Heart right ventricle (tissue), 16 donors: ENCODE measurements at regions not wholly inside any gene's neighbourhood (a gene's known extent, or its start where the extent isn't known, plus 50 kb on each side); places are given as distances from the start of the nearest gene placed in this dataset.

Experiments used
- ATAC-seq, 8 donors: fragments of 200-7000 bp; cut with Tn5 transposase; one replicate each; pipeline ENCODE4 v1.9.1; 2020; ENCODE audit warnings: mild to moderate bottlenecking in 8 of 8, moderate library complexity in 8 of 8, moderate number of reproducible peaks in 1 of 8
- DNase-seq, 2 donors: peaks; one replicate each; pipeline ENCODE4 v3.0.0-alpha.2; 2020
- H3K27ac ChIP-seq, 10 donors: fragments of 200-600 bp; sonication (generic) in 2 of 10; one replicate each; pipeline versions ENCODE4 v1.5.0 to v1.8.0; 2020 to 2022; ENCODE audit warnings: mild to moderate bottlenecking in 3 of 10
- H3K27me3 ChIP-seq, 7 donors: fragments of 200-600 bp; one replicate each; pipeline ENCODE4 v1.8.0; 2021 to 2022; ENCODE audit warnings: mild to moderate bottlenecking in 2 of 7
- H3K36me3 ChIP-seq, 9 donors: fragments of 200-600 bp; sonication (generic) in 1 of 9; one replicate each; pipeline versions ENCODE4 v1.5.0 to v1.8.0; 2020 to 2022; ENCODE audit warnings: mild to moderate bottlenecking in 2 of 9
- H3K4me1 ChIP-seq, 9 donors: fragments of 200-600 bp; sonication (generic) in 1 of 9; one replicate each; pipeline versions ENCODE4 v1.5.0 to v1.8.0; 2020 to 2022; ENCODE audit warnings: mild to moderate bottlenecking in 4 of 9
- H3K4me3 ChIP-seq, 10 donors: fragments of 200-600 bp; sonication (generic) in 2 of 10; one replicate each; pipeline versions ENCODE4 v1.5.0 to v1.8.0; 2020 to 2022; ENCODE audit warnings: mild to moderate bottlenecking in 7 of 10, moderate library complexity in 2 of 10
- H3K9me3 ChIP-seq, 11 donors: fragments of 200-600 bp in 10 of 11; sonication (generic) in 2 of 11; one replicate each; pipeline versions ENCODE4 v1.5.0 to v1.8.0; 2013 to 2022; ENCODE audit warnings: mild to moderate bottlenecking in 2 of 11, control low read depth in 1 of 11, moderate library complexity in 1 of 11
- CTCF ChIP-seq, 9 donors: fragments of 200-600 bp; sonication (generic) in 2 of 9; IDR thresholded peaks; one replicate each; pipeline versions ENCODE4 v1.5.0 to v1.8.0; 2021 to 2022; ENCODE audit warnings: antibody characterized with exemption in 9 of 9, mild to moderate bottlenecking in 5 of 9, moderate library complexity in 1 of 9
- WGBS, 2 donors: extraction: QIAGEN DNeasy Blood & Tissue Kit; methylation state at CpG; one replicate each; pipeline ENCODE4 v1.1.7; 2013; ENCODE audit warnings: inconsistent platforms in 1 of 2; 5-methylcytosine and 5-hydroxymethylcytosine counted together
- intact Hi-C, 10 donors: fragments of 100-400 bp; cut with DNase I; formaldehyde crosslinking; loops; one replicate each; pipeline versions ENCODE4 v1.11.1 to v1.14.2; 2022
- donor health status: Arrhythmogenic right ventricular cardiomyopathy.
- donor health status: ischemic (EF 13 %, LVEDD 7.1; RV severe dilation, severe dysfunction).
- donor health status: healthy with polysubstance abuse.
- donor health status: DM: no; HTN: yes; CAD: no.
- donor health status: DM: no; HTN: no; CAD: no.
- donor health status: ischemic (EF 25% LVEDD 6.9; RV normal size, moderate dysfunction).
- donor health status: ischemic (EF 25% LVEDD 5.7; RV mildly dilated, moderate dysfunction).
- donor health status: healthy.
- donor health status: DM: yes; HTN: yes; CAD: no.
- donor health status: Ischemic cardiomyopathy.
- donor health status: ischemic (EF 35%, LVEDD 5.7; RV mildly dilated, moderate dysfunction).
- donor health status: nonischemic (EF 11% LVEDD 7.7; RV severe dilation, severe dysfunction).
- donor health status: DM: yes; HTN: yes; CAD: no.
- donor health status: PGD.
- donor health status: ischemic (EF 29% LVEDD 5.4; RV normal size, mild dysfunction).
- donor health status: nonischemic (EF 23%, LVEDD 6.1; RV moderate dilation, normal function).

DNA sequence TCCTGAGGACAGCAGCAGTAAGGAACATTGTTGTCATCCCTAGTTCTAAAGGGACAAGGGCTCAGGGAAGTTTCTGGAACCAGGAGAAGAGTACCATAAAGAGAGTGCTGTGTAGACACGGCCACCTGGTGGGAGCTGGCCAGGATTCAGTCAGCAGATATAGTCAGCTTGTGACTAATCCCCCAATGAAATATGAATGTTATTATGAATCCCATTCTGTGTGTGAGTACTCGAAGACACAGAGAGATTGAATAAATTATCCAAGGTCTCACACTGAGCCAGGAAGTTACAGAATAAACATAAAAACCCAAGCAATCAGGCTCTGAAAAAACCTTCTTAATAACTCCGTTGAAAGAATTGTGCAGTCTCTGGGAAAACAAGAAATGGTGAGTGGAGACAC is 1359.5 kb downstream of the AACS start:
- intact Hi-C loops, result no loop called here
- 64 to 65% methylated on average over 3 of the region's 3 CpGs for WGBS, 2 donors
- Histone ChIP-seq H3K27ac (no peak overlapping the region), H3K36me3 (no peaks in the 10 kb centered on the region), H3K27me3 (peaks cover 0 to 6% (median 0%) of the 10 kb centered on the region in 7 donors), H3K4me3 (no peak overlapping the region), H3K9me3 (peaks cover 0 to 3% (median 0%) of the 10 kb centered on the region in 11 donors), H3K4me1 (no peaks in the 10 kb centered on the region)
- ATAC-seq (no peak), DNase-seq (no peak)
- no peak for TF ChIP-seq CTCF (IDR thresholded peaks at IDR 0.05)

GRCh38 chr12:126425264-126425663 is 1360.0 kb downstream of the AACS start:
- no peak for DNase-seq
- intact Hi-C loops, result no loop called here

DNA sequence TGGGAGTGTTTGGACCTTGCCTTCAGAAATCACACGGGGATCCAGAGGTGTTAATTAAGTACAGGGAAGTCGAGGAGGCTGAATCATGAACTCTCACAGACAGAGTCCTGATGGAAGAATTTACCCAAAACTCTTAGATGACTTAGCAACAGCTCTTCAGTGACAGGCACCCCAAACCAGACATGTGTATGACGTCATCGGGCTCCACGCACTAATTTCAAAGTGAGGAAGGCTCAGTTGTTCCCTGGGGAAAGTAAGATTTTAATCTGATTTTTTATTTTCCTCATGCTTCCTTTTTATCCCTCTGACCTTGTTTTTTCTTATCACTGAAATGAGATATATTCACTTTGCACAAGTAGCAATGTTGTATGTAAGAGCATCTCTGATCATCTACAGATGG is 1363.5 kb downstream of the AACS start:
- 64 to 73% methylated on average over 5 of the region's 5 CpGs for WGBS, 2 donors

More at GRCh38 chr12:126425264-126425663, 1360.0 kb downstream of the AACS start:
- no peak overlapping the region for H3K27ac ChIP-seq
- no peaks in the 10 kb centered on the region for H3K36me3 ChIP-seq
- peaks cover 0 to 6% (median 0%) of the 10 kb centered on the region in 7 donors for H3K27me3 ChIP-seq
- H3K4me3 ChIP-seq, result no peak overlapping the region
- WGBS, 2 donors, result 55% methylated on average over 7 of the region's 7 CpGs
- no peak for TF ChIP-seq CTCF (IDR thresholded peaks at IDR 0.05)
- H3K4me1 ChIP-seq, result no peaks in the 10 kb centered on the region
- ATAC-seq, result no peak
- peaks cover 0 to 3% (median 0%) of the 10 kb centered on the region in 11 donors for H3K9me3 ChIP-seq

DNA sequence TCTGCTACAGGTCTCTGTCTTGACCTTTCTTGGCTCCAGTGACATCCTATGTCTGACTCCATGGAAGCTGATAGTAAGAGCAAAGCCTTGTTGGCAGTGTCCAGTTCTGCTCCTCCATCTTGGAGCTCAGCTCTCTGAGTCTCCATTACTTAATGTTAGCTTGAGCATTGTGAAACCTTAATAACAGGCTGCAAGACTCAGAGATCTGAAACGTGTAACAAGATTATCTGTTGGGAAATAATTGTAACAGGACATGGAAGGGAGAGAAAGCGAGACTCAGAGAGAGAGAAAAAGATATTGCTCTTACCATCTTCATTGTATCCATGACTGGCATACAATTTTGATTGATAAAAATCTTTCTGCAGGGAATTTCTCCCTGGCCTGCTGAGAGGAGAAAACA is 1365.7 kb downstream of the AACS start:
- no peak for ATAC-seq
- H3K27ac ChIP-seq, result no peak overlapping the region
- no peak overlapping the region for H3K4me3 ChIP-seq
- 44 to 45% methylated on average over 2 of the region's 2 CpGs for WGBS, 2 donors
- no peak for DNase-seq
- H3K27me3 ChIP-seq, result peaks cover 0 to 6% (median 0%) of the 10 kb centered on the region in 7 donors
- intact Hi-C loops, result no loop called here
- peaks cover 0 to 3% (median 0%) of the 10 kb centered on the region in 11 donors for H3K9me3 ChIP-seq
- no peak for TF ChIP-seq CTCF (IDR thresholded peaks at IDR 0.05)
- H3K4me1 ChIP-seq, result no peaks in the 10 kb centered on the region
- H3K36me3 ChIP-seq, result no peaks in the 10 kb centered on the region

More for the DNA sequence above, 1363.5 kb downstream of the AACS start:
- intact Hi-C loops, result no loop called here
- H3K27me3 ChIP-seq, result peaks cover 0 to 6% (median 0%) of the 10 kb centered on the region in 7 donors
- no peak overlapping the region for H3K4me3 ChIP-seq
- no peaks in the 10 kb centered on the region for H3K36me3 ChIP-seq
- DNase-seq, result no peak
- no peaks in the 10 kb centered on the region for H3K4me1 ChIP-seq
- H3K9me3 ChIP-seq, result peaks cover 0 to 3% (median 0%) of the 10 kb centered on the region in 11 donors
- no peak for TF ChIP-seq CTCF (IDR thresholded peaks at IDR 0.05)
- no peak for ATAC-seq
- no peak overlapping the region for H3K27ac ChIP-seq
